ENCODE measurements at regions not wholly inside any gene's neighbourhood (a gene's known extent, or its start where the extent isn't known, plus 50 kb on each side); places are given as distances from the start of the nearest gene placed in this dataset.
A peak's percentile ranks its signal among the peaks of the same experiment; 100 is the strongest.

DNA sequence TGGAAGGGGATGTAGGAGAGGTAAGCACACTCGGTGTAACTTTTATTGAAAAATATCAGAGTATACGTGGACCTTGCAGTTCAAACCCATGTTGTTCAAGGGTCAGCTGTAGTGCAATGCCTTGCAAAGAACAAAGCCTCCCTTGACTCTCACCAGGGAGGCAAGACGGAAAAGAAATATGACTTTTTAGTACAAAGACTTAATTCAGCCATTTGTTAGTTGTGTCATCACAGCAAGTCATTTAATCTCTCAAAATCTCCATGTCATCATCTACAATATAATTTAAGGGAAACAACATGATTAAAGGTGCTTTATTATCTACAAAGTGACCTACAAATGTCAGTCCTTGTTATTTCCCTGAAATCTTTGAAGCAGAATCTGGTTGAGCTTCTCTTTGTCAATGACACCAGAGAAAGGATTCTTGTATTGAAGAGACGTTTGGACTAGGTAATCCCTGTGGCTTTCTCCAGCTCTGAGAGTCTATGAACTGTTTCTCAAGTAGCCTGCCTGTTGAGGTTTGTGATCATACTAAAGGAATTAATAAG, 502.8 kb downstream of the REEP3 start:
- intact Hi-C loops (cut with DNase I): no loop called here
- Histone ChIP-seq H3K36me3 (no peaks in the 10 kb centered on the region), H3K4me1 (no peaks in the 10 kb centered on the region), H3K27ac (no peak overlapping the region), H3K4me3 (no peak overlapping the region), H3K27me3 (no peaks in the 10 kb centered on the region), H3K9me3 (peaks cover 0 to 3% (median 1%) of the 10 kb centered on the region in 4 donors)
- no peak for DNase-seq
- WGBS, 2 donors: 64 to 80% methylated on average over 4 of the region's 4 CpGs
- TF ChIP-seq POLR2A (IDR thresholded peaks at IDR 0.05): no peak
- TF ChIP-seq, protein P1, sequence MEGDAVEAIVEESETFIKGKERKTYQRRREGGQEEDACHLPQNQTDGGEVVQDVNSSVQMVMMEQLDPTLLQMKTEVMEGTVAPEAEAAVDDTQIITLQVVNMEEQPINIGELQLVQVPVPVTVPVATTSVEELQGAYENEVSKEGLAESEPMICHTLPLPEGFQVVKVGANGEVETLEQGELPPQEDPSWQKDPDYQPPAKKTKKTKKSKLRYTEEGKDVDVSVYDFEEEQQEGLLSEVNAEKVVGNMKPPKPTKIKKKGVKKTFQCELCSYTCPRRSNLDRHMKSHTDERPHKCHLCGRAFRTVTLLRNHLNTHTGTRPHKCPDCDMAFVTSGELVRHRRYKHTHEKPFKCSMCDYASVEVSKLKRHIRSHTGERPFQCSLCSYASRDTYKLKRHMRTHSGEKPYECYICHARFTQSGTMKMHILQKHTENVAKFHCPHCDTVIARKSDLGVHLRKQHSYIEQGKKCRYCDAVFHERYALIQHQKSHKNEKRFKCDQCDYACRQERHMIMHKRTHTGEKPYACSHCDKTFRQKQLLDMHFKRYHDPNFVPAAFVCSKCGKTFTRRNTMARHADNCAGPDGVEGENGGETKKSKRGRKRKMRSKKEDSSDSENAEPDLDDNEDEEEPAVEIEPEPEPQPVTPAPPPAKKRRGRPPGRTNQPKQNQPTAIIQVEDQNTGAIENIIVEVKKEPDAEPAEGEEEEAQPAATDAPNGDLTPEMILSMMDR (IDR thresholded peaks at IDR 0.05): no peak
- TF ChIP-seq EP300 (IDR thresholded peaks at IDR 0.05): no peak
- no peak for TF ChIP-seq POLR2AphosphoS5 (IDR thresholded peaks at IDR 0.05)

DNA sequence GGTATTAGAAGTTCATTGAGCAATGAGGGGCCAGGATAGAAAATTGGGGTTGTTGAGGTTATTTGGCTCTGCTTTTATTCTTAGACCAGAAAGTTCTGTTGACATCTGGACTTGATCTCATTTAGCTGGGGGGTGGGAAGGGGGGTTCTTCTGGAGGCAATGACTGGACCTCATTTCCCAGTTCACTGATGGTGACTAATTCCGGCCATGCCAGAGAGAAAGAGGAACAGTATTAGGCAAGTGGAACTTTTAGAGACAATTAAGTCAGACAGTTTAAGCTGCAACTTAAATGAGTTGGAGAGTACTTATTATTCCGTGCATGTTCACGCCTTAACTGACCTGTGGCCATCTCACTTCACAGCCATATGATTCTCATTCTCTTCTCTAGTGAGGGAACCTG, 512.5 kb downstream of the REEP3 start:
- Histone ChIP-seq H3K36me3 (no peaks in the 10 kb centered on the region), H3K27ac (no peak overlapping the region), H3K4me3 (no peak overlapping the region), H3K9me3 (no peaks in the 10 kb centered on the region), H3K4me1 (peaks cover 0 to 18% (median 14%) of the 10 kb centered on the region in 4 donors), H3K27me3 (no peaks in the 10 kb centered on the region)
- no peak for DNase-seq
- intact Hi-C loops (cut with DNase I): no loop called here
- TF ChIP-seq EP300 (IDR thresholded peaks at IDR 0.05): no peak
- TF ChIP-seq POLR2A (IDR thresholded peaks at IDR 0.05): no peak
- TF ChIP-seq, protein P1 (IDR thresholded peaks at IDR 0.05): no peak
- TF ChIP-seq POLR2AphosphoS5 (IDR thresholded peaks at IDR 0.05): no peak
- 83 to 89% methylated on average over 3 of the region's 3 CpGs for WGBS, 2 donors

DNA sequence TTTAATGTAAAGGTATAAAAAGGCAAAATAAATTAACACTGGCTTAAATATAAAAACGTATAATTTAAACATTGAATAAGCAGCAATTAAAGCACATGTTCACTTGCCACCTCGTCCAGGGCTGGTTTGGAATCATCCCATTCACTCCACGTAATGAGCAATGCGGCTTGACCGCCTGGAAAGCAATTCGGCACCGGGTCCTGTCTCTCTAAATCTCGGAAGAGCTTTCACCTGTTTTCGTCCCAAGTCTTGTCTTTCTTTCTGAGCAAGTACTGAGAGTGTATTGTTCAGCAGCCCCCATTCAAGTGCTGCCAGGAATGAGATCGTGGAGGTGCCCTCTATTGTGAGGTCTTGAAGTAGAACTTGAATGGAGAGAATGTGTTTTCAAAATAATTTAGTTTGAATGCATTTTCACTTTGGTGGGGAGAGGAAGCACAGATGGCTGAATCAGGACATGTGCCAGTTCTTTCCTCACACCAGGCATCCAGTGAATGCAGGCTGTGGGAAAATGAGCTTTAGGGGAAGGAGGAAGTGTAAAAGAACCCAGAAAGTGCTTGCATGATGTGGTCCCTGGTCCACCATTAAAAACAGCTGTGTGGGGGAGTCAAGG, 515.2 kb downstream of the REEP3 start:
- no peak for TF ChIP-seq EP300 (IDR thresholded peaks at IDR 0.05)
- TF ChIP-seq, protein P1 (IDR thresholded peaks at IDR 0.05): no peak
- TF ChIP-seq POLR2A (IDR thresholded peaks at IDR 0.05): no peak
- TF ChIP-seq POLR2AphosphoS5 (IDR thresholded peaks at IDR 0.05): no peak
- DNase-seq: no peak
- Histone ChIP-seq H3K36me3 (no peaks in the 10 kb centered on the region), H3K27me3 (no peaks in the 10 kb centered on the region), H3K9me3 (no peaks in the 10 kb centered on the region), H3K27ac (peak overlapping the region in 3 of 4 donors; percentile 46 to 56 (median 53)), H3K4me1 (peaks cover 0 to 21% (median 18%) of the 10 kb centered on the region in 4 donors), H3K4me3 (peak overlapping the region in 3 of 4 donors; percentile 17 to 23 (median 22))
- WGBS, 2 donors: 64 to 66% methylated on average over 10 of the region's 10 CpGs
- intact Hi-C loops (cut with DNase I): no loop called here

DNA sequence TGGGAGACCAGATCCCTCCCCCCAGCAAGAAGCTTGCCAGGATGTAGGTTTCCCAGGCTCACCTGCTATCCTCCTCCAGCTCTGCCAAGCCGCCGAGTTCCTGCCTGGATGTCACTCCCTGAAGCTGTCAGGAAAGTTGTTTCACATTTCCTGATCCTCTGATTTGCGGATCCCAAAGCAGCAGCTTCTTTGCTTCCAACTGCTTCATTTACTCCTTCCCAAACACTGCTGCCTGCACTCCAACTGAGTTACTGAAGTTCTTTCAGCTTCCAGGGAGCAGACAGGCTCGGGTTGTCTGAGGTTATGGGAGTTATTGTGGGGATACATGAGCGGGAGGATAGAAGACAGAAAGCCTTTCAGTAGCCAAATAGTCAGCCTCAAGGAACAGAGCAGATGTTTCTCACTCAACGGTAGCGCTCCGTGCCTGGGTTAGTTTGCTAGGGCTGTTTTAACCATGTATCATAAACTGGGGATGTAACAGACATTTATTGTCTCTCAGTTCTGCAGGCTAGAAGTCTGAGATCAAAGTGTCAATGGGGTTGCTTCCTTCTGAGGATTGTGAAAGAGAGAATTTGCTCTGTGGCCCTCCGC, 516.0 kb downstream of the REEP3 start:
- Histone ChIP-seq H3K9me3 (no peaks in the 10 kb centered on the region), H3K36me3 (no peaks in the 10 kb centered on the region), H3K27ac (peak overlapping the region in 3 of 4 donors; percentile 46 to 56 (median 53)), H3K27me3 (no peaks in the 10 kb centered on the region), H3K4me3 (peak overlapping the region in 3 of 4 donors; percentile 17 to 23 (median 22)), H3K4me1 (peaks cover 0 to 23% (median 21%) of the 10 kb centered on the region in 4 donors)
- intact Hi-C loops (cut with DNase I): no loop called here
- WGBS, 2 donors: 10 to 48% methylated on average over 9 of the region's 9 CpGs
- no peak for DNase-seq
- TF ChIP-seq POLR2A (IDR thresholded peaks at IDR 0.05) (no peak), POLR2AphosphoS5 (IDR thresholded peaks at IDR 0.05) (peak in 3 of 4 donors; percentile 18 to 45 (median 36))

DNA sequence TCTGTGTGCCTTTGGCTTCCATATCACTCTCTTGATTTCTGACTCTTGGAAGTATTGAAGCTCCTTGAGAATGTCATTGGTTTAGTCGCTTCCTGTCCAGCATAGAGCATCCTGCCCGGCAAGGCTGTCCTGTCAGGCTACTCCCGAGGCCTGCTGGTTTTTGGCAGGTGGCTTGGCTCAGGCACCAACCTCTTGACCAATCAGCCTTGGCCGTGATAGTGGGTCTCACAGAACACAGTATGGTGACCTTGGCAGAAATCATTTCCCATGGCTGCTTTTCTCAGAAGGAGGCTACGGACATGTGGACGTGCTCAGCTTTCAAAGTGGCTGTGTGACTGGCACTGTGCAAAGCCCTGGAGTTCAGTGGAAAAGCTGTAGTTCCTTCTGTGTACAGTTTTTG, 516.9 kb downstream of the REEP3 start:
- Histone ChIP-seq H3K27ac (peak overlapping the region in 1 of 4 donors; percentile 56), H3K9me3 (no peaks in the 10 kb centered on the region), H3K36me3 (no peaks in the 10 kb centered on the region), H3K4me1 (peaks cover 0 to 23% (median 21%) of the 10 kb centered on the region in 4 donors), H3K4me3 (no peak overlapping the region), H3K27me3 (no peaks in the 10 kb centered on the region)
- TF ChIP-seq EP300 (IDR thresholded peaks at IDR 0.05) (no peak), POLR2A (IDR thresholded peaks at IDR 0.05) (no peak), POLR2AphosphoS5 (IDR thresholded peaks at IDR 0.05) (no peak)
- TF ChIP-seq, protein P1 (IDR thresholded peaks at IDR 0.05): no peak
- intact Hi-C loops (cut with DNase I): no loop called here
- 84 to 87% methylated on average over 6 of the region's 6 CpGs for WGBS, 2 donors
- no peak for DNase-seq
